GM12891 (cell line): ENCODE measurements at regions not wholly inside any gene's neighbourhood (a gene's known extent, or its start where the extent isn't known, plus 50 kb on each side); places are given as distances from the start of the nearest gene placed in this dataset.

Source experiments
- DNase-seq: peaks from one replicate; pipeline ENCODE4 v3.0.0; 2011; ENCODE audit warnings: low spot score; ENCODE audit not compliant: insufficient read length
- FAIRE-seq: peaks from 2 replicates; lab custom pipeline; 2011; peaks lifted over from hg19 to GRCh38; lab: Jason Lieb, UNC
- PAX5 ChIP-seq: IDR thresholded peaks from 2 replicates; pipeline ENCODE4 v1.6.1; 2011; ENCODE audit warnings: low read length, moderate library complexity, mild to moderate bottlenecking; ENCODE audit not compliant: insufficient read depth, severe bottlenecking
- POLR2A ChIP-seq: IDR thresholded peaks from 2 replicates; pipeline ENCODE4 v1.6.1; 2011; ENCODE audit warnings: low read depth, low read length, control low read depth
- POLR2AphosphoS5 ChIP-seq: IDR thresholded peaks from 2 replicates; pipeline ENCODE4 v1.6.1; 2011; ENCODE audit warnings: low read depth, low read length, control low read depth
- POU2F2 ChIP-seq: IDR thresholded peaks from 2 replicates; pipeline ENCODE4 v1.6.1; 2011; ENCODE audit warnings: low read depth, mild to moderate bottlenecking, control low read depth, low read length, moderate library complexity
- SPI1 ChIP-seq: IDR thresholded peaks from 2 replicates; pipeline ENCODE4 v1.6.1; 2011; ENCODE audit warnings: low read depth, low read length, control low read depth
- TAF1 ChIP-seq: IDR thresholded peaks from 2 replicates; pipeline ENCODE4 v1.6.1; 2011; ENCODE audit warnings: low read depth, low read length, control low read depth

DNA sequence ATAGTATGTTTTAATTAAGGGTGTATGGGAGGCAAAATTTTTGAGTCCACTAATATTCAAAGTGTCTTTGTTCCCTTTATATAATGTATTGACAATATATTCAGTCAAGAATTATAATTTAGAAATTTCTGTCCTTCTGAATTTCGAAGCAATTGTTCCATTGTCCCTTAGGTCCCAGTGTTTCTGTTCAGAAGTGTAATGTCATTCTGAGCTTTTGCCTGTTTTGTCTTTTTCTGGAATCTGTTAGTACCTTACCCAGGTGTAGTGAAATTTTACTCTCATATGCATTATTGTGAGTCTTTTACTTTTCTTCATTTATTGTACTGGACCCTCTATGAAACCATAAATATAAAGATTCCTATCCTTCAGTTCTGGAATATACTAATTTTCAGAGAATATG is 505.7 kb upstream of the KIF2B start:
- FAIRE-seq: no peak
- TF ChIP-seq SPI1 (no peak), TAF1 (no peak), POLR2AphosphoS5 (no peak), POU2F2 (no peak)
- no peak for DNase-seq

DNA sequence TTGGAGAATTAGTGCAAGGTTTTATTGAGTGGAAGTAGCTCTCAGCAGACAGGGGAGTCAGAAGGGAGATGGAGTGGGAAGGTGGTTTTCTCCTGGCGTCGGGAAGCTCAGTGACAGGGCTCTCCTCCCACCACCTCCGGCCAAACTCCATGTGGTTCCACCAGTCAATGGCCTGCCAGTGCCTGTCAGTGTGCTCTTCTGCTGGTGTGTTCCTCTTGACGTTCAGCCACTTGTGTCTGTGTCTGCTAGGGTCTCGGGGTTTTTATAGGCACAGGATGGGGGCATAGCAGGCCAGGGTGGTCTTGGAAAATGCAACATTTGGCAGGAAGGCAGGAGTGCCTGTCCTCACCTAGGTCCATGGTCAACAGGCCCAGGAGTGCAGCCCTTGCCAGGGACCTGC is 506.7 kb upstream of the KIF2B start:
- no peak for TF ChIP-seq PAX5
- no peak for TF ChIP-seq SPI1
- TF ChIP-seq POLR2A: no peak
- TF ChIP-seq TAF1: no peak
- TF ChIP-seq POU2F2: no peak
- TF ChIP-seq POLR2AphosphoS5: no peak
- FAIRE-seq: no peak
- no peak for DNase-seq

DNA sequence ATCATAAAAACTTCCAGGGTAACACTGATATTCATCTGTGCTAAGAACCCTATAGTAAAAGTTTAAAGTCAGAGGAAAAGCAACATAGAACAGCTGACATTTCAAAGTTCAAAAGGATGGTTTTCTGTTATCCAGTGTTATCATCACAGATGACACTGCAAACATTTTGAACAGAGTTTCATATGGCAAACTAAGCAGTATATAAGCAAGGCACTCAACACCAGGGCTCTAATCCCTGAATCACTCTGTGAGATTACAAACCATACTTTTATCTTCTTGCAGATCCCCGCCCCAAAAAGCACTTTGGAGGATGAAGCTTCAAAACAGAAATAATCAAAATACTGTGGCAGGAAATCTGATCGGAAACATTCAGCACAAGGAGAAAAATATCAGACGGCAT is 508.2 kb upstream of the KIF2B start:
- FAIRE-seq: no peak
- TF ChIP-seq PAX5 (no peak), SPI1 (no peak), POLR2A (no peak), POLR2AphosphoS5 (no peak), TAF1 (no peak), POU2F2 (no peak)

DNA sequence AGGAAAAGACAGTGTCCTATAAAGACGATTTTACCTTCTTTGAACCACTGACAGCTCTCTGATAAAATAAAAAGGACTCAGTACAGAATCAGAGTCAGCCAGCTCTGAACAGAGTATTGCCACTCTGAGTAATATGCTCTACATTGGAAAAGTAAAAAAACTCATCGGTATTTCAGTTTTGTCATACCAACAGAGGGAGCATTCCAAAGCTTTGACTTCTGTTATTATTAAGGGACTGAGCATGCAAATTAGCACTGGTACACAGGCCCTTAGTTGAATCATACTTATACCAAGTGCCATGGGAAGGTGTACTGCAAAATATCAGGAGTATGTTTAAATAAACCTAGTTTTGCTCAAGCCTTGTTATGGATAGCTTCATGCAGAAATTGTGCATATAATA is 509.0 kb upstream of the KIF2B start:
- FAIRE-seq: no peak
- TF ChIP-seq POLR2AphosphoS5 (no peak), TAF1 (no peak), POU2F2 (no peak), POLR2A (no peak), PAX5 (no peak), SPI1 (no peak)
- DNase-seq: no peak

More for the DNA sequence above, 508.2 kb upstream of the KIF2B start:
- DNase-seq: no peak

DNA sequence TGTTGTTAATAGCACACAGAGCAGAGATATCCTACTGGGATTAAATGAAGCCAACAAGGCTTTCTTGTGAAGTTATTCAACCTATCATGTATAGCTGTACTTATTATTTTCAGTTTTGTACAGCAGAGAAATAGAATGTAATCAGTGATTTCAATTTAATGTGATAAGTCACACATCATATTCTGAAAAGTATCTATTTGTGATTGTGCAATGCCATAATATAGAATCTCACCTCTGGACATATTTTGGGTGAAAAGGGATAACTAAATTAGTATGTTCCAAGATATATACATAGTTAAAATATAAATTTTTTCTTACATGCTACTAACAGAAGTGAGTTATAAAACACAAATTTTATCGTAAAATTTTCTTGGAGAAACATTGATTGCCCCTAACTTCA is 544.3 kb upstream of the KIF2B start:
- DNase-seq (no peak), FAIRE-seq (no peak)
- no peak for TF ChIP-seq SPI1
- no peak for TF ChIP-seq PAX5
- TF ChIP-seq TAF1: no peak

DNA sequence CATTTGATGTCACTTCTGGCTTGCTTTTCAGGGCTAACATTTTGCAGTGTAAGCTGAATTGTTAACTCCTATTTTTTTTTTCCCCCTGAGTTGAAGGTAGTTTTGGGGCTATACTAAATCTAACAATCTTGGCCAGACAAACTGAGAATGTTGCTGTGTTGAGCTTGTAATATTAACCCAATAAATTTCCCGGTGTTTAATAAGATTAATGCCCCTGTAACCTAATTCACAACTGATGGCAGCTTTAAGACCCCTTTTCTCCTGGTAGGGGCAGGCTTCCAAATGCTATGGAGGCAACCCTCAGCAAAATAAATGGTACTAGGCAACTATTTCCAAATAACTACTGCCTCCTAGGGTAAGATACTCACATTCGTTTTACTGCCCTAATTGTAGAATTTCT is 549.6 kb upstream of the KIF2B start:
- TF ChIP-seq POLR2AphosphoS5 (no peak), PAX5 (no peak), POU2F2 (no peak), TAF1 (no peak), SPI1 (no peak), POLR2A (no peak)
- FAIRE-seq (no peak), DNase-seq (no peak)

DNA sequence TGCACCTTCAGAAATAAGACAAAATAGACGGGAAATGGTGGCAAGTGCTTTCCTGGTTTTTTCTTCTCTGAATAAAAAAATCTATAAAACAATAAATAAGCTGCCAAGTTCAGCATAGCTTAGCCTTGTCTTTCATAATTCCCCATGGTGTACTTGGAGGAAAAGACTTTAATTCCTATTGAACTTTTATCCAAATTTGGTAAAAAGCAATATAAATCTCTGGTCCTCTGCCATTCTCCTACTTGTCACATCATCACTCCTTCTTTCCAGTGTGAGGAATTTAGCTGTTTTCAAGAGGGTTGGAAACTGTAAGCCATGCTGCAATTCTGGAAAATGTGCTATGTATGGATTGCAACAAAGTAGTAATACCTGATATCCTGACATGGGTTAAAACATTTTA is 551.8 kb upstream of the KIF2B start:
- no peak for FAIRE-seq

DNA sequence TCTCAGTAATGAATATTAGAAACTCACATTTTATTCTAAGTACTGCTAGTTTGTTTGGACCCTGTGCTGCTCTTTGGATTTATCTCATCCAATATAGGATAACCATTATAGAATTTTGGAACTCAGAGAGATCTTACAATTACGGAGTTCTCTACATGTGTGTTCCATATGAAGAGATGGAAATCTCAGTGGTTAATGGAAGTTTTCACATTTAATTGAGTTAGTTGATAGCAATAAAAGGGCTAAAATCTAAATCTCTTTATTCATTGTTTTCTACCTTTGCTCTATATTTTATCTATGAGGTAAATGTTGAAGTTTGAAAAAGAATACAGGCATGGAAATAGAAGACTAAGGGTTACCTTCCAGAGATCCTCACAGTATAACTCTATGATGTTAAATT is 558.0 kb upstream of the KIF2B start:
- TF ChIP-seq PAX5 (no peak), TAF1 (no peak), SPI1 (no peak), POU2F2 (no peak), POLR2A (no peak), POLR2AphosphoS5 (no peak)
- FAIRE-seq (no peak), DNase-seq (no peak)

More for the DNA sequence above, 551.8 kb upstream of the KIF2B start:
- no peak for DNase-seq
- TF ChIP-seq TAF1: no peak
- no peak for TF ChIP-seq POU2F2
- no peak for TF ChIP-seq PAX5
- no peak for TF ChIP-seq POLR2AphosphoS5
- no peak for TF ChIP-seq SPI1
- TF ChIP-seq POLR2A: no peak

DNA sequence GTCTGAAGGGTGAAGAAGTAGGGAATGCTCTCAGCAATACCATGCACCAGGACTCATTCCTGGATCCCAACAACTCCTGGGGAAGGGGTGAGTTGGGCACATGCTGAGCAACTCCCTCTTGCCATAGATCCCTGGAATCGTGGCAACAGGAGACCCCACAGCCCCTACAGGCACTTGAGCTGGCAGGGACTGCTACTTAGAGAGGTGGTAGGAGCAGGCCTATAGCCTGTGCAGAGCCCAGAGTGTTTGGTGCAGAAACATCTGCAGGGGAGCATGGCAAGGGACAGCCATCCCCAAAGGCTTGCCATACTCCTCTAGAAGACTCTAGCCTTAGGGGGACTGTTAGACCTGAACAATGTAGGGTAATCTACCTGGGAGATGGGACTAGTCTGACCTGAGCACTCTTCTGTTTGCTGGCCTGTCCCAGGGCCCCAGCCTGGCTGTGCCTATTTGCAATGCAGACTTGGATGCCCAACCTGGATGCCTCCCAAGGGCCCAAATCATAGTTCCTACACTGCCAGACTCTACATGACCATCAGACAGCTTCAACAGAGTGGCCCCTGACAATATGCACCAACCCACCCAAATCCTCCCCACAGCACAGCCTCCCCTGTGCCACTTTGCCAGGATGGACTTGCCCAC is 568.6 kb upstream of the KIF2B start:
- DNase-seq (no peak), FAIRE-seq (no peak)
- no peak for TF ChIP-seq POLR2A
- no peak for TF ChIP-seq PAX5
- TF ChIP-seq POLR2AphosphoS5: no peak
- no peak for TF ChIP-seq TAF1
- no peak for TF ChIP-seq POU2F2
- TF ChIP-seq SPI1: no peak

DNA sequence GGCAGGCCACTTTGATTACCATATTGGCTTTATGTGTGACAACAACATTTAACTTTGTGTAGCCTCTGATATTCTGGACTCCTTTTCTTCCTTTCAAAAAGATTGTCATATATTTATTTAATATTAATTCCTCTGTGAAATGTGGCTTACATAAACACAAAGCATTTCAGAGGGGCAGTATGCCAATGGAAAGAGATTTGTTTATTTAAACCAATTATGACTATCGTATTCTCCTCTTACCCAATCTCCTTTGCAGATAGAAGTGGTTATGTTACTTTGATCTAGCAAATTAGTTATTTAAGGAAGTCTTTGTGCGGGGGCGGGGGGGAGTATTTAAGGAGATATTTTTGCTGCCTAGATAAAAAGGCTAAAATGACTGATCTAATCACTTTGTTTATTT is 573.7 kb upstream of the KIF2B start:
- FAIRE-seq (no peak), DNase-seq (no peak)
- TF ChIP-seq POLR2A (no peak), POU2F2 (no peak), POLR2AphosphoS5 (no peak), SPI1 (no peak), TAF1 (no peak), PAX5 (no peak)
